A673 (cell line): ENCODE measurements at regions not wholly inside any gene's neighbourhood (a gene's known extent, or its start where the extent isn't known, plus 50 kb on each side); places are given as distances from the start of the nearest gene placed in this dataset.

Experiments
- CTCF ChIP-seq: fragments of 300-800, 200-600 bp; sonication (generic); conservative IDR thresholded peaks from 2 replicates; pipeline ENCODE4 v1.5.1; 2017; ENCODE audit warnings: low read depth, mild to moderate bottlenecking, antibody characterized with exemption, low read length, moderate library complexity, mixed read lengths
- EZH2 ChIP-seq: fragments of 200-600 bp; sonication (generic); IDR thresholded peaks from 2 replicates; pipeline ENCODE4 v1.6.1; 2017; ENCODE audit warnings: borderline replicate concordance, low read depth, mild to moderate bottlenecking, mixed read lengths, antibody characterized with exemption, low read length; ENCODE audit not compliant: poor library complexity, severe bottlenecking

GRCh38 chr11:80297858-80298632 lies 857.2 kb upstream of the TENM4 start:
- TF ChIP-seq EZH2 (no peak), CTCF (no peak)
